NB4 (cell line): ENCODE measurements at regions not wholly inside any gene's neighbourhood (a gene's known extent, or its start where the extent isn't known, plus 50 kb on each side); places are given as distances from the start of the nearest gene placed in this dataset.

Experiments
- CTCF ChIP-seq: IDR thresholded peaks from one replicate; pipeline ENCODE4 v1.5.1; 2012; ENCODE audit warnings: low read depth, low read length
- MYC ChIP-seq: IDR thresholded peaks from 2 replicates; pipeline ENCODE4 v1.6.1; 2011; ENCODE audit warnings: low read depth, low read length

- TF ChIP-seq CTCF (no peak), MYC (no peak)
Measured at GRCh38 chr1:221013691-221014660, 134.7 kb downstream of the HLX start.
